Liver (tissue), 8 donors: ENCODE measurements at regions not wholly inside any gene's neighbourhood (a gene's known extent, or its start where the extent isn't known, plus 50 kb on each side); places are given as distances from the start of the nearest gene placed in this dataset.

Experiments used
- DNase-seq: peaks from one replicate; pipeline ENCODE4 v3.0.0-alpha.2; 2017; ENCODE audit warnings: low spot score
- H3K27ac ChIP-seq, 2 donors: one replicate each; pipeline ENCODE4 v1.7.0; 2013; ENCODE audit warnings: inconsistent platforms in 2 of 2, low read length in 2 of 2, control low read depth in 1 of 2, low read depth in 1 of 2, mild to moderate bottlenecking in 1 of 2
- H3K27me3 ChIP-seq, 4 donors: one replicate each; pipeline versions ENCODE4 v1.6.1 to v1.7.0; 2013; ENCODE audit warnings: low read length in 3 of 4, inconsistent platforms in 1 of 4, mild to moderate bottlenecking in 1 of 4, moderate library complexity in 1 of 4; ENCODE audit not compliant: control insufficient read depth in 4 of 4, insufficient read depth in 4 of 4
- H3K36me3 ChIP-seq, 4 donors: one replicate each; pipeline versions ENCODE4 v1.6.1 to v1.7.0; 2013; ENCODE audit warnings: low read length in 3 of 4, mild to moderate bottlenecking in 3 of 4, low read depth in 1 of 4, moderate library complexity in 1 of 4; ENCODE audit not compliant: control insufficient read depth in 4 of 4, insufficient read depth in 3 of 4
- H3K4me1 ChIP-seq, 4 donors: one replicate each; pipeline versions ENCODE4 v1.6.1 to v1.7.0; 2013; ENCODE audit warnings: low read length in 3 of 4, mild to moderate bottlenecking in 3 of 4, moderate library complexity in 1 of 4; ENCODE audit not compliant: control insufficient read depth in 4 of 4, insufficient read depth in 4 of 4
- H3K4me3 ChIP-seq, 3 donors: one replicate each; pipeline versions ENCODE4 v1.6.1 to v1.7.0; 2013; ENCODE audit warnings: low read length in 3 of 3, control low read depth in 1 of 3, low read depth in 1 of 3, mild to moderate bottlenecking in 1 of 3
- H3K9ac ChIP-seq, 2 donors: one replicate each; pipeline ENCODE4 v1.7.0; 2013; ENCODE audit warnings: low read length in 2 of 2, mild to moderate bottlenecking in 2 of 2, moderate library complexity in 2 of 2, control low read depth in 1 of 2, low read depth in 1 of 2
- H3K9me3 ChIP-seq, 4 donors: one replicate each; pipeline versions ENCODE4 v1.6.1 to v1.7.0; 2013; ENCODE audit warnings: low read length in 3 of 4; ENCODE audit not compliant: control insufficient read depth in 4 of 4
- EGR1 ChIP-seq, 2 donors: IDR thresholded peaks; 2 replicates each; pipeline ENCODE4 v1.6.1; 2016 to 2018; ENCODE audit warnings: antibody characterized with exemption in 2 of 2, low read depth in 2 of 2
- FOXA1 ChIP-seq: IDR thresholded peaks from 2 replicates; pipeline ENCODE4 v1.6.1; 2016; ENCODE audit warnings: antibody characterized with exemption
- FOXA2 ChIP-seq: IDR thresholded peaks from 2 replicates; pipeline ENCODE4 v1.6.1; 2016; ENCODE audit warnings: antibody characterized with exemption
- GABPA ChIP-seq, 2 donors: IDR thresholded peaks in 1 of 2; conservative IDR thresholded peaks in 1 of 2; 2 replicates each; pipeline ENCODE4 v1.6.1; 2016; ENCODE audit warnings: antibody characterized with exemption in 2 of 2, mild to moderate bottlenecking in 1 of 2, moderate library complexity in 1 of 2
- HNF4G ChIP-seq: IDR thresholded peaks from 2 replicates; pipeline ENCODE4 v1.6.1; 2016; ENCODE audit warnings: antibody characterized with exemption
- JUND ChIP-seq, 2 donors: IDR thresholded peaks; 2 replicates each; pipeline ENCODE4 v1.6.1; 2016; ENCODE audit warnings: antibody characterized with exemption in 2 of 2
- MAX ChIP-seq: IDR thresholded peaks from 2 replicates; pipeline ENCODE4 v1.6.1; 2016; ENCODE audit warnings: antibody characterized with exemption
- RAD21 ChIP-seq, 2 donors: IDR thresholded peaks; 2 replicates each; pipeline ENCODE4 v1.6.1; 2016; ENCODE audit warnings: antibody characterized with exemption in 2 of 2, mild to moderate bottlenecking in 2 of 2
- REST ChIP-seq: IDR thresholded peaks from 2 replicates; pipeline ENCODE4 v1.6.1; 2016; ENCODE audit warnings: antibody characterized with exemption, mild to moderate bottlenecking
- SP1 ChIP-seq: IDR thresholded peaks from 2 replicates; pipeline ENCODE4 v1.6.1; 2018; ENCODE audit warnings: antibody characterized with exemption, mild to moderate bottlenecking
- TAF1 ChIP-seq: conservative IDR thresholded peaks from 2 replicates; pipeline ENCODE4 v1.6.1; 2016; ENCODE audit warnings: antibody characterized with exemption, mild to moderate bottlenecking
- YY1 ChIP-seq: IDR thresholded peaks from 2 replicates; pipeline ENCODE4 v1.6.1; 2016; ENCODE audit warnings: antibody characterized with exemption, mild to moderate bottlenecking
- ZBTB33 ChIP-seq: IDR thresholded peaks from 2 replicates; pipeline ENCODE4 v1.6.1; 2016; ENCODE audit warnings: antibody characterized with exemption
- WGBS: extraction: QIAGEN DNeasy Blood & Tissue Kit; methylation state at CpG from one replicate; pipeline ENCODE4 v1.1.7; 2013; 5-methylcytosine and 5-hydroxymethylcytosine counted together
- TF ChIP-seq, protein P1 (sequence below): fragments of 150-350 bp; IDR thresholded peaks from 2 replicates; pipeline ENCODE4 v1.5.1; 2017; ENCODE audit warnings: improper control_type of control experiment, low read depth, low read length; ENCODE audit not compliant: missing input control
- TF ChIP-seq, protein P2 (sequence below): IDR thresholded peaks from 2 replicates; pipeline ENCODE4 v1.6.1; 2016; ENCODE audit warnings: antibody characterized with exemption
- donor health status: healthy.
- donor health status: healthy.
- donor health status: healthy.
- donor health status: healthy.
- donor health status: healthy.

- H3K36me3 ChIP-seq = no peaks in the 10 kb centered on the region
- H3K4me1 ChIP-seq = no peaks in the 10 kb centered on the region
- H3K4me3 ChIP-seq = no peak overlapping the region
- TF ChIP-seq MAX (no peak), EGR1 (IDR thresholded peaks at IDR 0.05; ENCODE audit: low read depth in 2 of 2) (no peak), SP1 (no peak), TAF1 (no peak), JUND (IDR thresholded peaks at IDR 0.05) (no peak), ZBTB33 (no peak), REST (no peak), GABPA (IDR thresholded peaks at IDR 0.05 in 1 of 2, conservative IDR thresholded peaks at IDR 0.05 in 1 of 2) (no peak), YY1 (no peak), RAD21 (IDR thresholded peaks at IDR 0.05) (no peak), FOXA1 (no peak), FOXA2 (no peak), HNF4G (no peak)
- TF ChIP-seq, protein P1, sequence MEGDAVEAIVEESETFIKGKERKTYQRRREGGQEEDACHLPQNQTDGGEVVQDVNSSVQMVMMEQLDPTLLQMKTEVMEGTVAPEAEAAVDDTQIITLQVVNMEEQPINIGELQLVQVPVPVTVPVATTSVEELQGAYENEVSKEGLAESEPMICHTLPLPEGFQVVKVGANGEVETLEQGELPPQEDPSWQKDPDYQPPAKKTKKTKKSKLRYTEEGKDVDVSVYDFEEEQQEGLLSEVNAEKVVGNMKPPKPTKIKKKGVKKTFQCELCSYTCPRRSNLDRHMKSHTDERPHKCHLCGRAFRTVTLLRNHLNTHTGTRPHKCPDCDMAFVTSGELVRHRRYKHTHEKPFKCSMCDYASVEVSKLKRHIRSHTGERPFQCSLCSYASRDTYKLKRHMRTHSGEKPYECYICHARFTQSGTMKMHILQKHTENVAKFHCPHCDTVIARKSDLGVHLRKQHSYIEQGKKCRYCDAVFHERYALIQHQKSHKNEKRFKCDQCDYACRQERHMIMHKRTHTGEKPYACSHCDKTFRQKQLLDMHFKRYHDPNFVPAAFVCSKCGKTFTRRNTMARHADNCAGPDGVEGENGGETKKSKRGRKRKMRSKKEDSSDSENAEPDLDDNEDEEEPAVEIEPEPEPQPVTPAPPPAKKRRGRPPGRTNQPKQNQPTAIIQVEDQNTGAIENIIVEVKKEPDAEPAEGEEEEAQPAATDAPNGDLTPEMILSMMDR = no peak
- TF ChIP-seq, protein P2, sequence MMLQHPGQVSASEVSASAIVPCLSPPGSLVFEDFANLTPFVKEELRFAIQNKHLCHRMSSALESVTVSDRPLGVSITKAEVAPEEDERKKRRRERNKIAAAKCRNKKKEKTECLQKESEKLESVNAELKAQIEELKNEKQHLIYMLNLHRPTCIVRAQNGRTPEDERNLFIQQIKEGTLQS = no peak
- no peak overlapping the region for H3K27ac ChIP-seq
- H3K9me3 ChIP-seq = peaks cover 0 to 3% (median 3%) of the 10 kb centered on the region in 4 donors
- peak; percentile 29 for DNase-seq
- H3K9ac ChIP-seq = no peak overlapping the region
- 82% methylated on average over 18 of the region's 18 CpGs for WGBS
- H3K27me3 ChIP-seq = no peaks in the 10 kb centered on the region
Measured at GRCh38 chr6:169859978-169860703, 108.7 kb downstream of the ERMARD start.
